ENCODE measurements at regions not wholly inside any gene's neighbourhood (a gene's known extent, or its start where the extent isn't known, plus 50 kb on each side); places are given as distances from the start of the nearest gene placed in this dataset.
A peak's percentile ranks its signal among the peaks of the same experiment; 100 is the strongest.

DNA sequence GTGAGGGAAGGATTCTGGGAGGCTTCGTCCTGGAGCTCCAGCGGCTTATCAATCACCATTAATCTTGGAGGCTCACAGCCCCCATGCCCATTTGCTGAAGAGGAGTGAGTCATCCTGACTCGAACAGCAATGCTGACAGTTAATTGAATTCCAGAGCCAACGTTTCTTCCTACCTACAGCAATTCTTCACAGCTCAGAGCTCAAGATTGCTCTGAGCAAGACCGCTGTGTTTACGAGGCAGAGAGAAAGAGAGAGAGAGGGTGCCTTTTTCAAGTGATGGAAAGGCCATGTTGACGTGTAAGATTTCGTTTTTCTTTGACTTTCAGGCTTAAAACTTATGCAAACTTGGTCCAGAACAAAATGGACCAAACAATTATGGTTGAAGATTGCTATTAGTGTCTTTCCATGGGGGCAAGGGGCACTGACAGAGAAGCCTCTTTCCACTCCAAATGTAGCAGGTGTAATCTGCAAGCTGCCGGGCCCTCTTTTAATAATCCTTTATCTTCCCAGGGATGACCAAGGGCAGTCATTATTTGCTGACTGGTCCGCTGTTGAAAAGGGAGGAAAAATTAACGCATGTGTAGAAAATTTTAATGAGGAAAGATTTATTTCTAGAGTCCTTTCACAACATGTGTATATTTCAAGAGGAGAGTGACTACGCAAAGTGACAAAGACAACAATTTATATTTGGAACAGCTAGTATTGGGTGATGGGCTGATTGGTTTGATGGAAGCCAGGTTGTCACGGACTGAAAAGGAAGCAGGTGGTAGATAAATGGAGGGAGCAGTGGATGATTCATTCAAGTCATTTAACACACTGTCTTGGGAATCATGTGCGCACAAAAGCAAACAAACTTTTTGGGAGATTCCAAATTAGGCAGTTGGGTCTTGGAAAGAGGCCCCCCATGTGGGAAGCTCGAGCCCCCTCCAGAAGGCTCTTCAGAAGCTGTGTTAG, 136.1 kb upstream of the IRF2BP2 start (continued):
- TF ChIP-seq ETV1 (tag; conservative IDR thresholded peaks at IDR 0.05; ENCODE audit: low read depth), result no peak
- TF ChIP-seq STAT5A (IDR thresholded peaks at IDR 0.05; ENCODE audit: borderline replicate concordance, low read length), result no peak
- TF ChIP-seq ZC3H8 (IDR thresholded peaks at IDR 0.05), result no peak
- TF ChIP-seq THRAP3 (IDR thresholded peaks at IDR 0.05; ENCODE audit: borderline replicate concordance), result no peak
- no peak for TF ChIP-seq HNRNPK (IDR thresholded peaks at IDR 0.05; ENCODE audit: low read depth, low read length, poor library complexity, severe bottlenecking)
- TF ChIP-seq NFIX (CRISPR knock-in tag; IDR thresholded peaks at IDR 0.05; ENCODE audit: low read depth), result no peak
- TF ChIP-seq, protein P1, sequence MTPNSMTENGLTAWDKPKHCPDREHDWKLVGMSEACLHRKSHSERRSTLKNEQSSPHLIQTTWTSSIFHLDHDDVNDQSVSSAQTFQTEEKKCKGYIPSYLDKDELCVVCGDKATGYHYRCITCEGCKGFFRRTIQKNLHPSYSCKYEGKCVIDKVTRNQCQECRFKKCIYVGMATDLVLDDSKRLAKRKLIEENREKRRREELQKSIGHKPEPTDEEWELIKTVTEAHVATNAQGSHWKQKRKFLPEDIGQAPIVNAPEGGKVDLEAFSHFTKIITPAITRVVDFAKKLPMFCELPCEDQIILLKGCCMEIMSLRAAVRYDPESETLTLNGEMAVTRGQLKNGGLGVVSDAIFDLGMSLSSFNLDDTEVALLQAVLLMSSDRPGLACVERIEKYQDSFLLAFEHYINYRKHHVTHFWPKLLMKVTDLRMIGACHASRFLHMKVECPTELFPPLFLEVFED (CRISPR knock-in tag; conservative IDR thresholded peaks at IDR 0.05), result no peak
- no peak for TF ChIP-seq KLF1 (tag; IDR thresholded peaks at IDR 0.05)
- no peak for TF ChIP-seq EHMT2 (IDR thresholded peaks at IDR 0.05)
- no peak for TF ChIP-seq ZNF584 (CRISPR knock-in tag; IDR thresholded peaks at IDR 0.05; ENCODE audit: low read depth)
- no peak for TF ChIP-seq TCFL5 (CRISPR knock-in tag; conservative IDR thresholded peaks at IDR 0.05)
- TF ChIP-seq ZKSCAN8 (CRISPR knock-in tag; IDR thresholded peaks at IDR 0.05), result no peak
- no peak for TF ChIP-seq CBX5 (IDR thresholded peaks at IDR 0.05; ENCODE audit: borderline replicate concordance, low read depth)
- no peak for TF ChIP-seq FOXM1 (IDR thresholded peaks at IDR 0.05; ENCODE audit: low read depth)
- TF ChIP-seq FOXM1 (CRISPR knock-in tag; IDR thresholded peaks at IDR 0.05; ENCODE audit: low read depth), result no peak
- TF ChIP-seq PHF21A (IDR thresholded peaks at IDR 0.05; ENCODE audit: borderline replicate concordance, low read depth), result no peak
- TF ChIP-seq C11orf30 (IDR thresholded peaks at IDR 0.05; ENCODE audit: low read depth), result peak; percentile 39; the same call in 1 of the 2 replicates
- TF ChIP-seq SAFB2 (IDR thresholded peaks at IDR 0.05; ENCODE audit: borderline replicate concordance, low read depth, low read length, severe bottlenecking), result no peak
- peak; percentile 37; the same call in 1 of the 2 replicates for TF ChIP-seq ZNF766 (CRISPR knock-in tag; conservative IDR thresholded peaks at IDR 0.05)
- no peak for TF ChIP-seq KAT8 (IDR thresholded peaks at IDR 0.05; ENCODE audit: low read depth)
- TF ChIP-seq CBX2 (IDR thresholded peaks at IDR 0.05; ENCODE audit: insufficient read depth, low read length, poor library complexity, severe bottlenecking), result no peak
- no peak for TF ChIP-seq MLX (CRISPR knock-in tag; conservative IDR thresholded peaks at IDR 0.05)
- no peak for TF ChIP-seq PTBP1 (IDR thresholded peaks at IDR 0.05; ENCODE audit: low read depth, low read length)
- TF ChIP-seq ILF3 (IDR thresholded peaks at IDR 0.05; ENCODE audit: borderline replicate concordance), result no peak
- TF ChIP-seq SMARCC2 (IDR thresholded peaks at IDR 0.05; ENCODE audit: low read depth), result peak; percentile 74; the same call in 1 of the 2 replicates
- TF ChIP-seq SLC30A9 (CRISPR knock-in tag; IDR thresholded peaks at IDR 0.05), result no peak
- TF ChIP-seq MYBL2 (IDR thresholded peaks at IDR 0.05; ENCODE audit: low read depth), result no peak
- TF ChIP-seq MYBL2 (CRISPR knock-in tag; IDR thresholded peaks at IDR 0.05; ENCODE audit: borderline replicate concordance), result no peak
- TF ChIP-seq BCOR (IDR thresholded peaks at IDR 0.05), result no peak

Data from K562 (cell line).